ENCODE measurements at regions not wholly inside any gene's neighbourhood (a gene's known extent, or its start where the extent isn't known, plus 50 kb on each side); places are given as distances from the start of the nearest gene placed in this dataset.

DNA sequence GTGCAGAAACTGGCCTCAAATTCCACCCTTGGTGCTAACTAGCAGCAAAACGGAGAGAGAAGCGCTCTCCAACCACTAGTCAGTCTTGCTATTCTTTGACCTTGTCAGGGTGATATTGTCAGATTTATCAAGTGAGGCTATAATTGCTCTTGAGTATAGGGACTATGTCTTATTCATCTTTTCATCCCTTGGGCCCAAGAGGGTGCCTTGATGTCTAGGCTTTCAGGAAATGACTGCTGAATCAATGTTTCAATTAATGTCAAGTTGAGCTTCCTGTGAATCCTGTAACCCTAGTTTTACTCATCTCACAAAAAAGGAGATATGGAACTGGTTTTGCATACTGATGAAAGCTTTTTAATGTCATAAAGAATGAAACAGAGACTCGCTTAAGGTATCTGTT lies 701.3 kb downstream of the EDEM1 start:
- no peak overlapping the region for H3K27ac ChIP-seq
- TF ChIP-seq, protein P1, sequence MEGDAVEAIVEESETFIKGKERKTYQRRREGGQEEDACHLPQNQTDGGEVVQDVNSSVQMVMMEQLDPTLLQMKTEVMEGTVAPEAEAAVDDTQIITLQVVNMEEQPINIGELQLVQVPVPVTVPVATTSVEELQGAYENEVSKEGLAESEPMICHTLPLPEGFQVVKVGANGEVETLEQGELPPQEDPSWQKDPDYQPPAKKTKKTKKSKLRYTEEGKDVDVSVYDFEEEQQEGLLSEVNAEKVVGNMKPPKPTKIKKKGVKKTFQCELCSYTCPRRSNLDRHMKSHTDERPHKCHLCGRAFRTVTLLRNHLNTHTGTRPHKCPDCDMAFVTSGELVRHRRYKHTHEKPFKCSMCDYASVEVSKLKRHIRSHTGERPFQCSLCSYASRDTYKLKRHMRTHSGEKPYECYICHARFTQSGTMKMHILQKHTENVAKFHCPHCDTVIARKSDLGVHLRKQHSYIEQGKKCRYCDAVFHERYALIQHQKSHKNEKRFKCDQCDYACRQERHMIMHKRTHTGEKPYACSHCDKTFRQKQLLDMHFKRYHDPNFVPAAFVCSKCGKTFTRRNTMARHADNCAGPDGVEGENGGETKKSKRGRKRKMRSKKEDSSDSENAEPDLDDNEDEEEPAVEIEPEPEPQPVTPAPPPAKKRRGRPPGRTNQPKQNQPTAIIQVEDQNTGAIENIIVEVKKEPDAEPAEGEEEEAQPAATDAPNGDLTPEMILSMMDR (conservative IDR thresholded peaks at IDR 0.05): no peak
- TF ChIP-seq ZFX (IDR thresholded peaks at IDR 0.05): no peak

DNA sequence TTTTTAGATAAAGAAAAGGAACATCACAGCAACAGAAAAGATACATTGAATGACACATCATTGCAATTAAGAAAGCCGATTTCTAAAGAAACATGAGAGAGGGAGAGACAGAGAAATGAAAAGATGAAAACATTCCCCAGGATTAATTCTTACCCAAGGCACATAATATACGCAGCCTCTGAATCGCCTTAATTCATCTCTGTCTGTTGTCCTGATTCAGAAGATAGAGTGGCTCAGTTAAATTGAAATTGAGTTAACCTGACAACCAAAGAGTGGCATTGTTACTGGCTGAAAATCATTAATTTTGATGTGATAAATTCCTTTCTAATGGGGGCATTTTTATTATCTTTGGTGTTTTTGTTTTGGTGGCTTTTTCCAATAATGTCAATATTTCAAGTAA lies 701.9 kb downstream of the EDEM1 start:
- H3K27ac ChIP-seq: no peak overlapping the region
- TF ChIP-seq, protein P1 (conservative IDR thresholded peaks at IDR 0.05): no peak
- TF ChIP-seq ZFX (IDR thresholded peaks at IDR 0.05): no peak

DNA sequence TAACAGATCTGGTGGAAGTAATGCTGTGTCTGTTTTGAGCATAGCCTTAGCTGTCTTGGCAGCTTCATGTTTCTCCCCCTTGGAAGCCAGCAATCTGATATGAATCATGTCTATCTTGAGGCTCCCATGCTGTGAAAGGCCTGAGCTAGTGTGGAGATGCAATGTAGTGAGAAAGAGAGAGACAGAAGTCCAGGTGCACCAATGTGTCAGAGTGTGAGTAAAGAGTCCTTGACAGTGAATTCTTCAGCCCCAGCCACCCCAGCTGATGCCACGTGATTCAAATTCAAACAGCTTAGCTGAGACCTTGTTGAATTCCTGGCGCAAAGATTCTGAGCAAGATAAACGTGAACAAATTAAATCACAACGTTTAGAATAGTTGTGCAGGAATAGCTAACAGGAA lies 704.2 kb downstream of the EDEM1 start:
- no peak for TF ChIP-seq ZFX (IDR thresholded peaks at IDR 0.05)
- TF ChIP-seq, protein P1 (conservative IDR thresholded peaks at IDR 0.05): no peak
- H3K27ac ChIP-seq: no peak overlapping the region

DNA sequence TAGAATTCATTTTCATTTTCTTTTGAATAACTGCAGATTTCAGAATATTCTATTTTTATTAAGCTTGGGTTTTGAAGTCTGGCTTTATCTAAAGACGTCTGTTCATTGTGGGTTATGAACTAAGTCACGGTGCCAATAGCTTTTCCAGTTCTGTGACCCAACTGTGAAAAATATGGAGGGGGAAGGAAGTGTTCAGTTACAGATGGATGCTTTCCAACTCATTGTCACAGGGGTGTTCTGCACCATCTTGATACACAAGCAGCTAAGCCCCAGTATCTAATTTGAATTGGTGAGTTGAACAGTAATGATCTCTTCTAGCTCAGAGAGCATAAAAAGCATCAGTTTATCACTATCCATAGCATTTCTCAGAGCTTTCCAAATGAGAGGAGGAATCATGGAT lies 710.6 kb downstream of the EDEM1 start:
- no peak overlapping the region for H3K27ac ChIP-seq
- TF ChIP-seq ZFX (IDR thresholded peaks at IDR 0.05): no peak
- TF ChIP-seq, protein P1 (conservative IDR thresholded peaks at IDR 0.05): no peak

DNA sequence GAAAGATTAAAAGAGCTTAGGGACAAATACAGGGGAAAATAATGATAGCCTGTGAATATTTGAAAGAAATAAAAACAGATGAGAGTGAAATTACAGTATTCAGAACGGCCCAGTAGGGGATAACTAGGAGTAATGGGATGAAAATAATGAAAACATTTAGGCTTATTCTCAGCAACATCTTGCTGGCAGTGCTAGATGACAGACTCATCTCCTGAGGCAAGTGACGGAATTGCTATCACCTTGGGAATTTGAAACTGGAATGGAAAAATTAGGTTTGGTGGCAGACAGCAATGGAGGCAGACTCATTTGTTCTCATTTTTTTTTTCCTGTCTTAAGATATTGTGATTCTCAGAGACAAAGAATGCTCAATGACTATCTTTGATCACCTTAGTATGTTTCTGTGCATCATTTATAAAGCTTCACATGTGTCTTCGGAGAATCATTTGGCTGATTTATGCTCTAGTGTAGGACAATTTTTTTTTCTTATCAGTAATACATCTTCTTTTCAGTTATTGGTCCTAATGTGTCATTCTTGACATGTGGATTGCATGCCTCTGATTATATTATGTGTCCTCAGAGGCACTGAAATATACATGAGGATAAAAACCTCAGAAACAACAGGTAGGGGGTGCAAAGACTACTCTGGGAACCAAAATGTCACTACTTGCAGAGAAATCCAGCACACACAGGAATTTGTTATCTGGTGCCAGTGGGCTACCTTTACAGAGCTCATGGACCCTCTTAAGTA lies 711.7 kb downstream of the EDEM1 start:
- TF ChIP-seq, protein P1 (conservative IDR thresholded peaks at IDR 0.05): no peak
- no peak for TF ChIP-seq ZFX (IDR thresholded peaks at IDR 0.05)
- H3K27ac ChIP-seq: no peak overlapping the region

DNA sequence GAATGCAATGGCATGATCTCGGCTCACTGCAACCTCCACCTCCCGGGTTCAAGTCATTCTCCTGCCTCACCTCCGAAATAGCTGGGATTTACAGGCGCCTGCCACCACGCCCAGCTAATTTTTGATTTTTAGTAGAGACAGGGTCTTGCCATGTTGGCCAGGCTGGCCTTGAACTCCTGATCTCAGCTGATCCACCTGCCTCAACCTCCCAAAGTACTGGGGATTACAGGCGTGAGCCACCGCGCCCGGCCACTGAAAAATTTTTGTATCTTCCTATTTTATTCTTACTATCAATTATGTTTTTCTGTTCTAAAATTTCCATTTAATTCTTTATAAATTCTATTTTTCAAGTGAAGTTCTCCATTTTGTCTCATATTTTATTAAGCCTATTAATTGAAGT lies 730.4 kb downstream of the EDEM1 start:
- H3K27ac ChIP-seq: no peak overlapping the region
- TF ChIP-seq, protein P1 (conservative IDR thresholded peaks at IDR 0.05): no peak
- TF ChIP-seq ZFX (IDR thresholded peaks at IDR 0.05): no peak

DNA sequence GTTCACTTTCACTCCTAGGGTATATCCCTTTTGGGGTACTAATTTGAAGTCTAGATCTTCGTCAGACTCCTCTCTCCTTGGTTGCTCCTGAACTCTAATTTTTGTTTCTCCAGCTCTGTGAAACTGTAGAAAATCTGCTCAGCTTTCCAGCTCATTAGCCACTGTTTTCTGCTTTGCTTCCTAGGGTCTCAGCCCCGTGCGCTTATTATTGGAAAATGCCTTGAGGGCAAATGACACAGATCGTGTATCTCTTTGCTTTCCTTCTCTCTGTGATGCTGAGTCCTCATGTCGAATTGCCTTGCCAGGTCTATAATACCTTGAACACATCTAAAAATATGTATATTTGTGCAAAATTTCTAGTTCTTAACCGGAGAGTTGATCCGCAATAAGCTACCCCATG lies 731.1 kb downstream of the EDEM1 start:
- H3K27ac ChIP-seq: no peak overlapping the region
- TF ChIP-seq, protein P1 (conservative IDR thresholded peaks at IDR 0.05): no peak
- no peak for TF ChIP-seq ZFX (IDR thresholded peaks at IDR 0.05)
